Mononuclear cell (primary cell): ENCODE measurements at regions not wholly inside any gene's neighbourhood (a gene's known extent, or its start where the extent isn't known, plus 50 kb on each side); places are given as distances from the start of the nearest gene placed in this dataset.

ENCODE experiments used
- H3K27me3 ChIP-seq: 2 replicates; pipeline ENCODE4 v1.6.0; 2011; ENCODE audit warnings: low read length, control low read depth; ENCODE audit not compliant: insufficient read depth
- H3K4me1 ChIP-seq: 2 replicates; pipeline ENCODE4 v1.5.1; 2011; ENCODE audit warnings: mild to moderate bottlenecking, low read length, control low read depth; ENCODE audit not compliant: insufficient read depth
- H3K4me3 ChIP-seq: 2 replicates; pipeline ENCODE4 v1.5.1; 2011; ENCODE audit warnings: mild to moderate bottlenecking, low read length, moderate library complexity
- H3K9me3 ChIP-seq: 2 replicates; pipeline ENCODE4 v1.5.1; 2011; ENCODE audit warnings: low read depth, mild to moderate bottlenecking, control low read depth, low read length

- H3K4me3 ChIP-seq, result no peak overlapping the region
- H3K27me3 ChIP-seq, result no peaks in the 10 kb centered on the region
- no peaks in the 10 kb centered on the region for H3K4me1 ChIP-seq
- no peaks in the 10 kb centered on the region for H3K9me3 ChIP-seq
Measured at GRCh38 chr5:93330506-93330905, 250.5 kb downstream of the NR2F1-AS1 start.

GRCh38 chr5:93329756-93330155 is 251.3 kb downstream of the NR2F1-AS1 start:
- Histone ChIP-seq H3K4me3 (no peak overlapping the region), H3K27me3 (no peaks in the 10 kb centered on the region), H3K4me1 (no peaks in the 10 kb centered on the region), H3K9me3 (no peaks in the 10 kb centered on the region)

- no peaks in the 10 kb centered on the region for H3K4me1 ChIP-seq
- no peak overlapping the region for H3K4me3 ChIP-seq
- no peaks in the 10 kb centered on the region for H3K27me3 ChIP-seq
- no peaks in the 10 kb centered on the region for H3K9me3 ChIP-seq
Measured at GRCh38 chr5:93328833-93329232, 252.2 kb downstream of the NR2F1-AS1 start.

- Histone ChIP-seq H3K9me3 (no peaks in the 10 kb centered on the region), H3K4me1 (no peaks in the 10 kb centered on the region), H3K4me3 (no peak overlapping the region), H3K27me3 (no peaks in the 10 kb centered on the region)
Measured at GRCh38 chr5:93327605-93328004, 253.4 kb downstream of the NR2F1-AS1 start.

- no peaks in the 10 kb centered on the region for H3K4me1 ChIP-seq
- no peaks in the 10 kb centered on the region for H3K9me3 ChIP-seq
- H3K27me3 ChIP-seq, result no peaks in the 10 kb centered on the region
- H3K4me3 ChIP-seq, result no peak overlapping the region
Measured at GRCh38 chr5:93325946-93326345, 255.1 kb downstream of the NR2F1-AS1 start.

GRCh38 chr5:93322974-93323860 is 257.8 kb downstream of the NR2F1-AS1 start:
- Histone ChIP-seq H3K4me3 (no peak overlapping the region), H3K4me1 (no peaks in the 10 kb centered on the region), H3K9me3 (no peaks in the 10 kb centered on the region), H3K27me3 (no peaks in the 10 kb centered on the region)

GRCh38 chr5:93320920-93321445 is 260.0 kb downstream of the NR2F1-AS1 start:
- Histone ChIP-seq H3K27me3 (no peaks in the 10 kb centered on the region), H3K4me1 (no peaks in the 10 kb centered on the region), H3K9me3 (no peaks in the 10 kb centered on the region), H3K4me3 (no peak overlapping the region)

GRCh38 chr5:93313672-93314071 is 267.3 kb downstream of the NR2F1-AS1 start:
- no peak overlapping the region for H3K4me3 ChIP-seq
- H3K27me3 ChIP-seq, result no peaks in the 10 kb centered on the region
- H3K9me3 ChIP-seq, result peaks cover 7% of the 10 kb centered on the region
- no peaks in the 10 kb centered on the region for H3K4me1 ChIP-seq

- H3K27me3 ChIP-seq, result no peaks in the 10 kb centered on the region
- H3K4me1 ChIP-seq, result no peaks in the 10 kb centered on the region
- no peak overlapping the region for H3K4me3 ChIP-seq
- H3K9me3 ChIP-seq, result peaks cover 7% of the 10 kb centered on the region
Measured at GRCh38 chr5:93311881-93312280, 269.1 kb downstream of the NR2F1-AS1 start.

- Histone ChIP-seq H3K9me3 (no peaks in the 10 kb centered on the region), H3K4me1 (no peaks in the 10 kb centered on the region), H3K27me3 (no peaks in the 10 kb centered on the region), H3K4me3 (no peak overlapping the region)
Measured at GRCh38 chr5:93307557-93307956, 273.5 kb downstream of the NR2F1-AS1 start.

GRCh38 chr5:93305984-93306383 is 275.0 kb downstream of the NR2F1-AS1 start:
- H3K9me3 ChIP-seq, result no peaks in the 10 kb centered on the region
- no peaks in the 10 kb centered on the region for H3K27me3 ChIP-seq
- no peaks in the 10 kb centered on the region for H3K4me1 ChIP-seq
- no peak overlapping the region for H3K4me3 ChIP-seq

GRCh38 chr5:93304456-93305250 is 276.4 kb downstream of the NR2F1-AS1 start:
- Histone ChIP-seq H3K9me3 (no peaks in the 10 kb centered on the region), H3K4me1 (no peaks in the 10 kb centered on the region), H3K4me3 (no peak overlapping the region)

GRCh38 chr5:93303291-93303691 is 277.7 kb downstream of the NR2F1-AS1 start:
- Histone ChIP-seq H3K4me3 (no peak overlapping the region), H3K4me1 (no peaks in the 10 kb centered on the region), H3K9me3 (no peaks in the 10 kb centered on the region), H3K27me3 (no peaks in the 10 kb centered on the region)

More at GRCh38 chr5:93304456-93305250, 276.4 kb downstream of the NR2F1-AS1 start:
- no peaks in the 10 kb centered on the region for H3K27me3 ChIP-seq

- no peaks in the 10 kb centered on the region for H3K9me3 ChIP-seq
- no peaks in the 10 kb centered on the region for H3K4me1 ChIP-seq
- H3K4me3 ChIP-seq, result no peak overlapping the region
- H3K27me3 ChIP-seq, result no peaks in the 10 kb centered on the region
Measured at GRCh38 chr5:93302711-93303110, 278.3 kb downstream of the NR2F1-AS1 start.

- Histone ChIP-seq H3K9me3 (no peaks in the 10 kb centered on the region), H3K27me3 (no peaks in the 10 kb centered on the region)
Measured at GRCh38 chr5:93300945-93301344, 280.1 kb downstream of the NR2F1-AS1 start.

More at GRCh38 chr5:93300945-93301344, 280.1 kb downstream of the NR2F1-AS1 start:
- H3K4me1 ChIP-seq, result no peaks in the 10 kb centered on the region
- no peak overlapping the region for H3K4me3 ChIP-seq
